Trophoblast cell (in vitro differentiated cells and primary cell): ENCODE measurements at regions not wholly inside any gene's neighbourhood (a gene's known extent, or its start where the extent isn't known, plus 50 kb on each side); places are given as distances from the start of the nearest gene placed in this dataset.

Experiments used
- DNase-seq, 2 donors: peaks; one replicate each; pipeline ENCODE4 v3.0.0-alpha.2; 2016
- H2AFZ ChIP-seq: 2 replicates; pipeline ENCODE4 v1.6.1; 2013; ENCODE audit warnings: low read length, moderate library complexity, mild to moderate bottlenecking; ENCODE audit not compliant: insufficient read depth, poor library complexity
- H2AK5ac ChIP-seq: 2 replicates; pipeline ENCODE4 v1.6.1; 2013; ENCODE audit warnings: mild to moderate bottlenecking, low read length
- H2BK120ac ChIP-seq: 2 replicates; pipeline ENCODE4 v1.6.1; 2013; ENCODE audit warnings: low read length, mild to moderate bottlenecking, moderate library complexity; ENCODE audit not compliant: insufficient read depth, poor library complexity
- H2BK12ac ChIP-seq: 2 replicates; pipeline ENCODE4 v1.6.1; 2013; ENCODE audit warnings: mild to moderate bottlenecking, low read length, moderate library complexity
- H2BK5ac ChIP-seq: 2 replicates; pipeline ENCODE4 v1.6.1; 2013; ENCODE audit warnings: low read length, low read depth, moderate library complexity, mild to moderate bottlenecking; ENCODE audit not compliant: poor library complexity
- H3K14ac ChIP-seq: 2 replicates; pipeline ENCODE4 v1.6.1; 2013; ENCODE audit warnings: mild to moderate bottlenecking, low read length
- H3K18ac ChIP-seq: 2 replicates; pipeline ENCODE4 v1.6.1; 2013; ENCODE audit warnings: mild to moderate bottlenecking, low read length
- H3K23ac ChIP-seq: 2 replicates; pipeline ENCODE4 v1.6.1; 2013; ENCODE audit warnings: low read length
- H3K27ac ChIP-seq: 2 replicates; pipeline ENCODE4 v1.5.1; 2013; ENCODE audit warnings: low read depth, mild to moderate bottlenecking, inconsistent platforms, low read length, moderate library complexity
- H3K27me3 ChIP-seq: 2 replicates; pipeline ENCODE4 v1.6.1; 2013; ENCODE audit warnings: inconsistent platforms, mild to moderate bottlenecking, low read length, moderate library complexity; ENCODE audit not compliant: insufficient read depth
- H3K36me3 ChIP-seq, 2 experiments: 1 replicate in 1 of 2; 2 replicates in 1 of 2; pipeline ENCODE4 v1.6.1; 2013; ENCODE audit warnings: low read length in 2 of 2, mild to moderate bottlenecking in 2 of 2, moderate library complexity in 1 of 2; ENCODE audit not compliant: insufficient read depth in 2 of 2, control insufficient read depth in 1 of 2
- H3K4ac ChIP-seq: 2 replicates; pipeline ENCODE4 v1.6.1; 2013; ENCODE audit warnings: low read depth, mild to moderate bottlenecking, low read length, moderate library complexity
- H3K4me1 ChIP-seq, 2 experiments: 1 replicate in 1 of 2; 2 replicates in 1 of 2; pipeline ENCODE4 v1.6.1; 2013; ENCODE audit warnings: low read length in 2 of 2, mild to moderate bottlenecking in 2 of 2, moderate library complexity in 1 of 2; ENCODE audit not compliant: insufficient read depth in 2 of 2, control insufficient read depth in 1 of 2
- H3K4me2 ChIP-seq: 2 replicates; pipeline ENCODE4 v1.6.1; 2013; ENCODE audit warnings: inconsistent platforms, mild to moderate bottlenecking, low read length, moderate library complexity
- H3K4me3 ChIP-seq: 2 replicates; pipeline ENCODE4 v1.5.1; 2013; ENCODE audit warnings: mild to moderate bottlenecking, low read depth, low read length, inconsistent platforms
- H3K79me1 ChIP-seq: one replicate; pipeline ENCODE4 v1.6.1; 2013; ENCODE audit warnings: low read length
- H3K79me2 ChIP-seq: 2 replicates; pipeline ENCODE4 v1.6.1; 2013; ENCODE audit warnings: low read length, mild to moderate bottlenecking; ENCODE audit not compliant: control insufficient read depth, insufficient read depth, poor library complexity
- H3K9ac ChIP-seq: 2 replicates; pipeline ENCODE4 v1.6.1; 2013; ENCODE audit warnings: mild to moderate bottlenecking, low read length
- H3K9me3 ChIP-seq: 2 replicates; pipeline ENCODE4 v1.6.1; 2013; ENCODE audit warnings: low read depth, mild to moderate bottlenecking, control low read depth, inconsistent platforms, low read length; ENCODE audit not compliant: insufficient read depth
- H4K12ac ChIP-seq: 2 replicates; pipeline ENCODE4 v1.6.1; 2013; ENCODE audit warnings: low read depth, mild to moderate bottlenecking, low read length, moderate library complexity
- H4K8ac ChIP-seq: 2 replicates; pipeline ENCODE4 v1.6.1; 2013; ENCODE audit warnings: low read depth, mild to moderate bottlenecking, low read length, moderate library complexity
- H4K91ac ChIP-seq: one replicate; pipeline ENCODE4 v1.6.1; 2013; ENCODE audit warnings: low read depth, mild to moderate bottlenecking, low read length, moderate library complexity
- WGBS: extraction: QIAGEN DNeasy Blood & Tissue Kit; methylation state at CpG from one replicate; pipeline ENCODE4 v1.1.7; 2013; ENCODE audit warnings: missing lambda C conversion rate; ENCODE audit not compliant: insufficient read length, insufficient coverage; ENCODE audit errors: extremely low coverage; 5-methylcytosine and 5-hydroxymethylcytosine counted together

DNA sequence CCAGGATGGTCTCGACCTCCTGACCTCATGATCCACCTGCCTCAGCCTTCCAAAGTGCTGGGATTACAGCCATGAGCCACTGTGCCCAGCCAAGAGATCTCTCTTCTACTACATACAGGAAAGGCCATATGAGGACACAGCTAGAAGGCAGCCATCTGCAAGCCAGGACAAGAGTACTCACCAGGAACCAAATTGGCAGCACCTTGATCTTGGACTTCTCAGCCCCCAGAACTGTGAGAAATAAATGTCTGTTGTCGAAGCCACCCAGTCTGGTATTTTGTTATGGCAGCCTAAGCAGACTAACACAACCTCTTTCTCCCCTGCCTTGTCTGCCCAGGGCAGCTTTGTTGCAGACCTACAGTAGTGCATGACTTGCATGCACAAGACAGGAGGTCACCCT lies 211.3 kb upstream of the HAAO start:
- WGBS, result no CpG with 5 or more reads among the region's 2 CpGs
- no peak for DNase-seq
- H3K18ac ChIP-seq, result no peak overlapping the region

DNA sequence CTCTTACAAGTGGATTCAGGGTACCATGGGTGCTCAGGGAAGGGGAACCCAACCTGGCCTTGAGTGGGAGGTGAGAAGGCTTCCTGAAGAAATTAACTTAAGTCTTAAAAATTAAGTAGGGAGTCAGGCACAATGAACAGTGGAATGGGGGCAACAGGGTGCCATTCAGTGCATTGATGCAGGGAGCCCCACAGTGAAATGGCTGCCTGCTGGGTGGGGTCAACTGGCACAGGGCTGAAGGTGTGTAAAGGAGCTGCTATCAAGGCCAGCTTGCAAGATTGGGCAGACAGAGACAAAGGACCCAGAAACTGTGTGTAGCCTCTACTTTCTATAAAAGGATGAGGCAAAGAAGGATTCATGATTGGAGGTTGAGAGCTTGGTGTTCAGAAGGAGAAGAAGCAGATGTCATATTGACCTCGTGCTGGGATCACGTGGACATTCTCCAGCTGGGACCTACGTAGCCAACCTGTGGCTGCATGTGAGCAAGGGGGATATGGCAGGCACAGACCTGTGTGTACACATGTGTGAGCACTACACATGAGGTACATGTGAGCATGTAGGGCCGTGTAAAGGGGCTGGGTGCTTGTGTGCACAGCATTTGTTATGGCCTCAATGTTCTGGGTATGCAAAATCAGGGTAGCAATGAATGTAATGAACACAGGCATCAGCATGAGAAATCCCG lies 209.5 kb upstream of the HAAO start:
- H3K23ac ChIP-seq, result no peak overlapping the region
- H3K4me2 ChIP-seq, result no peak overlapping the region
- DNase-seq, result no peak
- H3K4me3 ChIP-seq, result no peak overlapping the region
- H4K8ac ChIP-seq, result no peak overlapping the region
- no peak overlapping the region for H2AK5ac ChIP-seq
- H3K36me3 ChIP-seq, result no peaks in the 10 kb centered on the region
- no peak overlapping the region for H3K18ac ChIP-seq
- H3K27ac ChIP-seq, result no peak overlapping the region
- no peaks in the 10 kb centered on the region for H3K9me3 ChIP-seq
- no peak overlapping the region for H3K14ac ChIP-seq
- H4K91ac ChIP-seq, result no peak overlapping the region
- H2AFZ ChIP-seq, result no peak overlapping the region
- no peak overlapping the region for H2BK120ac ChIP-seq
- H2BK12ac ChIP-seq, result no peak overlapping the region
- H3K79me1 ChIP-seq, result no peaks in the 10 kb centered on the region
- H3K9ac ChIP-seq, result no peak overlapping the region
- no peak overlapping the region for H3K4ac ChIP-seq
- no peaks in the 10 kb centered on the region for H3K4me1 ChIP-seq
- WGBS, result no CpG with 5 or more reads among the region's 5 CpGs
- H2BK5ac ChIP-seq, result no peak overlapping the region
- no peaks in the 10 kb centered on the region for H3K79me2 ChIP-seq
- H4K12ac ChIP-seq, result no peak overlapping the region
- no peaks in the 10 kb centered on the region for H3K27me3 ChIP-seq

More for the DNA sequence above, 211.3 kb upstream of the HAAO start:
- no peaks in the 10 kb centered on the region for H3K79me2 ChIP-seq
- H3K4me2 ChIP-seq, result no peak overlapping the region
- no peak overlapping the region for H3K4me3 ChIP-seq
- no peaks in the 10 kb centered on the region for H3K79me1 ChIP-seq
- H3K4me1 ChIP-seq, result no peaks in the 10 kb centered on the region
- no peak overlapping the region for H3K27ac ChIP-seq
- H3K27me3 ChIP-seq, result no peaks in the 10 kb centered on the region
- H3K36me3 ChIP-seq, result no peaks in the 10 kb centered on the region
- no peak overlapping the region for H4K12ac ChIP-seq
- H3K9ac ChIP-seq, result no peak overlapping the region
- H4K91ac ChIP-seq, result no peak overlapping the region
- no peak overlapping the region for H2AFZ ChIP-seq
- no peak overlapping the region for H2BK12ac ChIP-seq
- H3K4ac ChIP-seq, result no peak overlapping the region
- no peak overlapping the region for H2AK5ac ChIP-seq
- no peak overlapping the region for H2BK5ac ChIP-seq
- H3K9me3 ChIP-seq, result peaks cover 3% of the 10 kb centered on the region
- H4K8ac ChIP-seq, result no peak overlapping the region
- H3K23ac ChIP-seq, result no peak overlapping the region
- no peak overlapping the region for H3K14ac ChIP-seq
- H2BK120ac ChIP-seq, result no peak overlapping the region

DNA sequence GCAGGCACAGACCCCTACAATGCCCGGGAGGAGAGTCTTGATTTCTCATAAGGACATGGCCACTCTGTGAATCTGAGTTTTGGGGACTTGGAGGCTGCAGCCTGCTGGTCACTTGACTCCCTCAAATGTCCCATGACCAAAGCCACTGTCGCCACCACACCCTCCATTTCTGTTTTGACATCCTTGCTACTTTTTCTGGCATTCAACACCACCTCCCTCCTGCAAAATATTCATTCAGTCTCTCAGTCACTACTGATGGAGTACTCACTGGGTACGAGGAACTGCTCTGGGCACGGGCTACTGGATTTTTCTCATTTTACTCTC lies 208.6 kb upstream of the HAAO start:
- no peak overlapping the region for H2BK5ac ChIP-seq
- no peak overlapping the region for H4K8ac ChIP-seq
- H3K27ac ChIP-seq, result no peak overlapping the region
- H3K79me2 ChIP-seq, result no peaks in the 10 kb centered on the region
- no peak overlapping the region for H3K23ac ChIP-seq
- H3K9ac ChIP-seq, result no peak overlapping the region
- H3K14ac ChIP-seq, result no peak overlapping the region
- no peaks in the 10 kb centered on the region for H3K9me3 ChIP-seq
- DNase-seq, result no peak
- no peak overlapping the region for H2AK5ac ChIP-seq
- H3K4me1 ChIP-seq, result no peaks in the 10 kb centered on the region
- no peaks in the 10 kb centered on the region for H3K27me3 ChIP-seq
- no peak overlapping the region for H4K12ac ChIP-seq
- no peak overlapping the region for H2BK120ac ChIP-seq
- no peaks in the 10 kb centered on the region for H3K36me3 ChIP-seq
- H4K91ac ChIP-seq, result no peak overlapping the region
- no peak overlapping the region for H3K4ac ChIP-seq
- no peak overlapping the region for H3K18ac ChIP-seq
- no CpG with 5 or more reads among the region's 4 CpGs for WGBS
- no peak overlapping the region for H2AFZ ChIP-seq
- H2BK12ac ChIP-seq, result no peak overlapping the region
- no peak overlapping the region for H3K4me3 ChIP-seq
- no peaks in the 10 kb centered on the region for H3K79me1 ChIP-seq
- no peak overlapping the region for H3K4me2 ChIP-seq

DNA sequence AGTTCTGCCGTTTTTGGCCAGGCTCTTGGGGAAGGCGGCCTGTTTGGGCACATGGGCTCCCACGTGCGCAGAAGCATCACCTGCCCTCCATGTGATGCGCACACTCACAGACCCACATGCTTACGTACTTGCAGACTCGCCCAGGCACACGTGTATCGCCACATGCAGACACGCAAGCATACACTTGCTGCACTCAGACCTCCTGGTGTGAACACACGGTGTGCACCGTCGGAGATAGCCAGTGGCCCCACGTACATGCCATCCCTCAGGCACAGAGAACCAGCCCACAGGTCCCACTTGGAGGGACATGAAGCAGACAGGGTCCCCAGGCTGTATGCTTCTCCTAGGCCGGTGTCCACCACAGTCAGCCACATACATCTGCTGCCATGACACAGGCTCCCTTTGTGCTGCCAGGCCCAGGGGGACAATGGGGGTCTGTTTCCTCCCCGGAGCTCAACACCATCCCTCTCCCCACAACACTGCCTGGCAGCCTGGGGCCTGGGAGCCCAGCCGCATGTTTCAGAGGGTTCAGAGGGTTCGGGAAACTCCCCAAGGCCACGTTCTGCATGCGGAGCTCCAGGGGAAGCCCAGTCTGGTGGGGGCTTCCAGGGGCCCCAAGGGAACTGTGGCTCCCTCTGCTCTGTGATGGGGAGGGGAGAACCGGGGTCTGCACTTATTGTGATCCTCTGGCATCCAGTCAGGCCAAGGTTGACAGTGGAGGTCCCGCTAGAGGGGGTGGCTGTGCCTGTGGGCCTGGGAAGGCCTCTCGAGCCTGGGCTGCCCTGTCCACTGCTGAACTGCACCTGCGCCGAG lies 208.1 kb upstream of the HAAO start:
- Histone ChIP-seq H3K18ac (no peak overlapping the region), H3K4me3 (no peak overlapping the region), H3K4me1 (no peaks in the 10 kb centered on the region), H3K23ac (no peak overlapping the region), H4K8ac (no peak overlapping the region), H3K27me3 (no peaks in the 10 kb centered on the region), H2BK120ac (no peak overlapping the region), H4K12ac (no peak overlapping the region), H3K27ac (no peak overlapping the region), H4K91ac (no peak overlapping the region), H2BK5ac (no peak overlapping the region), H3K9ac (no peak overlapping the region), H2BK12ac (no peak overlapping the region), H3K79me1 (no peaks in the 10 kb centered on the region), H3K9me3 (no peaks in the 10 kb centered on the region), H3K36me3 (no peaks in the 10 kb centered on the region), H3K79me2 (no peaks in the 10 kb centered on the region), H2AK5ac (no peak overlapping the region), H3K14ac (no peak overlapping the region), H3K4me2 (no peak overlapping the region), H2AFZ (no peak overlapping the region), H3K4ac (no peak overlapping the region)
- WGBS, result no CpG with 5 or more reads among the region's 25 CpGs
- no peak for DNase-seq
